ENCODE measurements at regions not wholly inside any gene's neighbourhood (a gene's known extent, or its start where the extent isn't known, plus 50 kb on each side); places are given as distances from the start of the nearest gene placed in this dataset.

DNA sequence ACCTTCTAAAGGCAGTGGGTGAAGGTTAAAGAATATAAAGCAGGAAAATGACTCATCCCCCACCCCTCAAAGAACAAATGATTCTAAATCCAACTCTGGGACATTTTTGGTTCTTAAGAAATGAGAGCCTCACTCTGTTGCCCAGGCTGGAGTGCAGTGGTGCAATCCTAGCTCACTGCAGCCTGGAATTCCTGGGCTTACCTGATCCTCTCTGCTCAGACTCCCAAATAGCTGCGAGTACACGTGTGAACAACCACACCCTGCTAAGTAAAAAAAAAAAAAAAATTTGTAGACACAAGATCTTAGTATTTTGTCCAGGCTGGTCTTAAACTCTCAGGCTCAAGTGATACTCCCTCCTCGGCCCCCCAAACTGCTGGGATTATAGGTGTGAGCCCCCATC, 298.8 kb upstream of the MAF start:
- no peaks in the 10 kb centered on the region for H3K9me3 ChIP-seq
- H3K4me3 ChIP-seq, result no peak overlapping the region
- intact Hi-C loops (cut with DNase I; ENCODE audit: low total_unique reads), result no loop called here
- no peak for TF ChIP-seq POLR2AphosphoS5 (IDR thresholded peaks at IDR 0.05)
- TF ChIP-seq, protein P1, sequence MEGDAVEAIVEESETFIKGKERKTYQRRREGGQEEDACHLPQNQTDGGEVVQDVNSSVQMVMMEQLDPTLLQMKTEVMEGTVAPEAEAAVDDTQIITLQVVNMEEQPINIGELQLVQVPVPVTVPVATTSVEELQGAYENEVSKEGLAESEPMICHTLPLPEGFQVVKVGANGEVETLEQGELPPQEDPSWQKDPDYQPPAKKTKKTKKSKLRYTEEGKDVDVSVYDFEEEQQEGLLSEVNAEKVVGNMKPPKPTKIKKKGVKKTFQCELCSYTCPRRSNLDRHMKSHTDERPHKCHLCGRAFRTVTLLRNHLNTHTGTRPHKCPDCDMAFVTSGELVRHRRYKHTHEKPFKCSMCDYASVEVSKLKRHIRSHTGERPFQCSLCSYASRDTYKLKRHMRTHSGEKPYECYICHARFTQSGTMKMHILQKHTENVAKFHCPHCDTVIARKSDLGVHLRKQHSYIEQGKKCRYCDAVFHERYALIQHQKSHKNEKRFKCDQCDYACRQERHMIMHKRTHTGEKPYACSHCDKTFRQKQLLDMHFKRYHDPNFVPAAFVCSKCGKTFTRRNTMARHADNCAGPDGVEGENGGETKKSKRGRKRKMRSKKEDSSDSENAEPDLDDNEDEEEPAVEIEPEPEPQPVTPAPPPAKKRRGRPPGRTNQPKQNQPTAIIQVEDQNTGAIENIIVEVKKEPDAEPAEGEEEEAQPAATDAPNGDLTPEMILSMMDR (IDR thresholded peaks at IDR 0.05), result no peak
- no peak for TF ChIP-seq EP300 (IDR thresholded peaks at IDR 0.05)
- TF ChIP-seq POLR2A (IDR thresholded peaks at IDR 0.05), result no peak
- no peaks in the 10 kb centered on the region for H3K36me3 ChIP-seq
- no peaks in the 10 kb centered on the region for H3K4me1 ChIP-seq
- DNase-seq, result no peak
- H3K27ac ChIP-seq, result no peak overlapping the region
- 51 to 79% (median 60%) methylated on average over 3 of the region's 3 CpGs for WGBS, 5 donors
- no peaks in the 10 kb centered on the region for H3K27me3 ChIP-seq

GRCh38 chr16:79898703-79899102, 298.2 kb upstream of the MAF start:
- Histone ChIP-seq H3K27ac (no peak overlapping the region), H3K27me3 (no peaks in the 10 kb centered on the region), H3K4me3 (no peak overlapping the region), H3K36me3 (no peaks in the 10 kb centered on the region), H3K4me1 (no peaks in the 10 kb centered on the region), H3K9me3 (no peaks in the 10 kb centered on the region)
- intact Hi-C loops (cut with DNase I; ENCODE audit: low total_unique reads), result no loop called here
- TF ChIP-seq, protein P1 (IDR thresholded peaks at IDR 0.05), result no peak
- TF ChIP-seq POLR2AphosphoS5 (IDR thresholded peaks at IDR 0.05), result no peak
- 70 to 97% (median 80%) methylated on average over 3 of the region's 3 CpGs for whole genome bisulfite sequencing, 5 donors
- DNase-seq, result no peak

DNA sequence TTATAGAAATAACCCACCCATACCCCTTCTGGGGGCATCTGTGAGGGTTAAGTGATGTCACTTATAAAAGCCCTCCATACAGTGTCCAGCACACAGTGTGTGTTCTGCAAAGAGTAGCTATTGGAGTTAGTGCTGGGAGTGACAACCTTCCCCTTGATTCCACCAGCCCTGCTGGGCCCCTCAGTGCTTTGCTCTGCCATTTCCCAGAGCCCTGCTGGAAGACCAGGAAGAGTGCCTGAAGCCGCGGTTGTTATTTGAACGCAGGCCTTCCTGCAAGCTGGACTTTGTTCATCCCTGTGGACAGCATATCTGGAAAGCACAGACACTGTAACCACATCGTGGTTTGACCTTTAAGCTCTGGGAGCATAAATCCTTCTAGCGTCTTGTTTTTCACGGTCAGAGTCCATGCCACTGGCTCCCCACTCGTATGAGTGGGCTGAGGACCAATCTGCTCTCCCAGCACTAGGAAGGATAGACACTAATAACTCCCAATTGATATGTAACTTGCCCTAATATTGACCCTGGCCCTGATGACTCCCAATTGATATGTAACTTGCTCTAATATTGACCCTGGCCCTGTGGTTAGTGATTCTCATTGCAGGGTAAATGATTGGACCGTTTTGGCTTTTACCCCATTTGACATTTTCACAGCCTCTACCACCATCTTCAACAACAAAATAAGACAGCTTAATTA, 297.1 kb upstream of the MAF start:
- intact Hi-C loops (cut with DNase I; ENCODE audit: low total_unique reads), result no loop called here
- no peak overlapping the region for H3K4me3 ChIP-seq
- H3K36me3 ChIP-seq, result no peaks in the 10 kb centered on the region
- WGBS, 5 donors, result 35 to 56% (median 46%) methylated on average over 7 to 8 of the region's 8 CpGs
- H3K27ac ChIP-seq, result no peak overlapping the region
- TF ChIP-seq, protein P1 (IDR thresholded peaks at IDR 0.05), result no peak
- no peak for TF ChIP-seq POLR2A (IDR thresholded peaks at IDR 0.05)
- TF ChIP-seq EP300 (IDR thresholded peaks at IDR 0.05), result no peak
- no peak for TF ChIP-seq POLR2AphosphoS5 (IDR thresholded peaks at IDR 0.05)
- no peaks in the 10 kb centered on the region for H3K27me3 ChIP-seq
- H3K9me3 ChIP-seq, result no peaks in the 10 kb centered on the region
- DNase-seq, result peak in 1 of 2 donors; percentile 60
- H3K4me1 ChIP-seq, result no peaks in the 10 kb centered on the region

- intact Hi-C loops (cut with DNase I; ENCODE audit: low total_unique reads), result no loop called here
- Histone ChIP-seq H3K36me3 (no peaks in the 10 kb centered on the region), H3K27ac (no peak overlapping the region), H3K4me1 (no peaks in the 10 kb centered on the region), H3K4me3 (no peak overlapping the region), H3K9me3 (no peaks in the 10 kb centered on the region), H3K27me3 (no peaks in the 10 kb centered on the region)
- TF ChIP-seq EP300 (IDR thresholded peaks at IDR 0.05), result no peak
- TF ChIP-seq, protein P1 (IDR thresholded peaks at IDR 0.05), result no peak
- no peak for TF ChIP-seq POLR2AphosphoS5 (IDR thresholded peaks at IDR 0.05)
- TF ChIP-seq POLR2A (IDR thresholded peaks at IDR 0.05), result no peak
- 66 to 86% (median 69%) methylated on average over 2 of the region's 2 CpGs for WGBS, 5 donors
- no peak for DNase-seq
Measured at GRCh38 chr16:79897104-79897452, 296.5 kb upstream of the MAF start.
